ENCODE measurements at regions not wholly inside any gene's neighbourhood (a gene's known extent, or its start where the extent isn't known, plus 50 kb on each side); places are given as distances from the start of the nearest gene placed in this dataset.
"Not testable (repeated sequence)": the region's sequence is repeated elsewhere in the genome, so short reads cannot be mapped to it uniquely, and the experiment has no call there.

- H3K27ac ChIP-seq (ENCODE audit: control insufficient read depth, insufficient read depth); DNase-seq (ENCODE audit: low read depth, low spot score); H2AFZ ChIP-seq (ENCODE audit: control insufficient read depth, low read depth, low read length); RAD21 ChIA-PET (ENCODE audit: unreplicated experiment); ATAC-seq; H3K4me1 ChIP-seq (ENCODE audit: control insufficient read depth, insufficient read depth, low read length); H3K4me3 ChIP-seq; in situ Hi-C loops (cut with MboI); CTCF ChIA-PET; BruUV-seq (replicated peaks); H3K9me3 ChIP-seq (replicated peaks; ENCODE audit: control insufficient read depth, insufficient read depth, low read length); H3K36me3 ChIP-seq (ENCODE audit: control insufficient read depth in 2 of 2, insufficient read depth in 2 of 2, low read length in 1 of 2); FAIRE-seq; H3K4me2 ChIP-seq (ENCODE audit: control insufficient read depth, insufficient read depth); H4K20me1 ChIP-seq (ENCODE audit: control insufficient read depth, insufficient read depth); intact Hi-C loops (cut with micrococcal nuclease; ENCODE audit: unreplicated experiment); SMC1A ChIA-PET (ENCODE audit: uncharacterized antibody, unreplicated experiment); H3K27me3 ChIP-seq (replicated peaks in 1 of 2; ENCODE audit: control insufficient read depth in 2 of 2, insufficient read depth in 2 of 2, low read length in 1 of 2); H3K79me2 ChIP-seq (ENCODE audit: control insufficient read depth, insufficient read depth, low read length); POLR2A ChIA-PET; H3K9ac ChIP-seq (ENCODE audit: control insufficient read depth, insufficient read depth, low read length): not testable (repeated sequence)
- 57% methylated on average over 11 of the region's 19 CpGs for WGBS (ENCODE audit: insufficient coverage, insufficient replicate concordance, low lambda C conversion rate, missing lambda C conversion rate)
Measured at GRCh38 chr9:66266202-66266601, 529.3 kb downstream of the FOXD4L4 start.

DNA sequence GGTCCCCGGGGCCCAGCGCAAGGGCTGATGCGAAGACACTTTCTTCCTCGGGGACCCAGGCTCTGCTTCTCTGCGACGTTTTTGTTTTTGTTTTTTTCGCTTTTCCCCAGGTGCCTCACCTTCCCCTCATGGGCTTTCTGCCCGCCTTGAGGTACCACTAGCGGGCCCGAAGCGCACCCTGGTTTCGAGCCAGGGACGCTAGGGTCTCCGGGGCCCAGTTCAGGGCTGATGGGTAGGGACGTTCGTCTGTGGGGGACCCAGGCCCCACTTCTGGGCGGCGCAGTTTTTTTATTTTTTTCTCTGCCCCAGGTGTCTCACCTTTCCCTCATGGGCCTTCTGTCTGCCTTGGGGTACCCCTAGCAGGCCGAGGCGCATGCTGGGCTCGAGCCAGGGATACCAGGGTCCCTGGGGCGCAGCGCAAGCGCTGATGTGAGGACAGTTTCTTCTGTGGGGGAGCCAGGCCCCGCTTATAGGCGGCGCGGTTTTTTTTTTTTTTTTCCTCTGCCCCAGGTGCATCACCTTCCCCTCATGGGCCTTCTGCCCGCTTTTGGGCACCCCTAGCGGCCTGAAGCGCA, 530.0 kb downstream of the FOXD4L4 start:
- H3K79me2 ChIP-seq (ENCODE audit: control insufficient read depth, insufficient read depth, low read length); H3K9me3 ChIP-seq (replicated peaks; ENCODE audit: control insufficient read depth, insufficient read depth, low read length); H3K4me2 ChIP-seq (ENCODE audit: control insufficient read depth, insufficient read depth); SMC1A ChIA-PET (ENCODE audit: uncharacterized antibody, unreplicated experiment); H3K9ac ChIP-seq (ENCODE audit: control insufficient read depth, insufficient read depth, low read length); BruUV-seq (replicated peaks); H4K20me1 ChIP-seq (ENCODE audit: control insufficient read depth, insufficient read depth); H3K27ac ChIP-seq (ENCODE audit: control insufficient read depth, insufficient read depth); H3K36me3 ChIP-seq (ENCODE audit: control insufficient read depth in 2 of 2, insufficient read depth in 2 of 2, low read length in 1 of 2); H3K4me1 ChIP-seq (ENCODE audit: control insufficient read depth, insufficient read depth, low read length); intact Hi-C loops (cut with micrococcal nuclease; ENCODE audit: unreplicated experiment); CTCF ChIA-PET; H2AFZ ChIP-seq (ENCODE audit: control insufficient read depth, low read depth, low read length); DNase-seq (ENCODE audit: low read depth, low spot score); RAD21 ChIA-PET (ENCODE audit: unreplicated experiment); FAIRE-seq; ATAC-seq; H3K27me3 ChIP-seq (replicated peaks in 1 of 2; ENCODE audit: control insufficient read depth in 2 of 2, insufficient read depth in 2 of 2, low read length in 1 of 2); in situ Hi-C loops (cut with MboI); H3K4me3 ChIP-seq; POLR2A ChIA-PET: not testable (repeated sequence)
- WGBS (ENCODE audit: insufficient coverage, insufficient replicate concordance, low lambda C conversion rate, missing lambda C conversion rate): 71% methylated on average over 9 of the region's 31 CpGs

GRCh38 chr9:66267684-66268083, 530.7 kb downstream of the FOXD4L4 start:
- H3K4me3 ChIP-seq; CTCF ChIA-PET; H3K27me3 ChIP-seq (replicated peaks in 1 of 2; ENCODE audit: control insufficient read depth in 2 of 2, insufficient read depth in 2 of 2, low read length in 1 of 2); H3K4me2 ChIP-seq (ENCODE audit: control insufficient read depth, insufficient read depth); H3K27ac ChIP-seq (ENCODE audit: control insufficient read depth, insufficient read depth); RAD21 ChIA-PET (ENCODE audit: unreplicated experiment); in situ Hi-C loops (cut with MboI); FAIRE-seq; SMC1A ChIA-PET (ENCODE audit: uncharacterized antibody, unreplicated experiment); intact Hi-C loops (cut with micrococcal nuclease; ENCODE audit: unreplicated experiment); H3K4me1 ChIP-seq (ENCODE audit: control insufficient read depth, insufficient read depth, low read length); BruUV-seq (replicated peaks); POLR2A ChIA-PET; H4K20me1 ChIP-seq (ENCODE audit: control insufficient read depth, insufficient read depth); H3K36me3 ChIP-seq (ENCODE audit: control insufficient read depth in 2 of 2, insufficient read depth in 2 of 2, low read length in 1 of 2); DNase-seq (ENCODE audit: low read depth, low spot score); H3K9me3 ChIP-seq (replicated peaks; ENCODE audit: control insufficient read depth, insufficient read depth, low read length); H2AFZ ChIP-seq (ENCODE audit: control insufficient read depth, low read depth, low read length); H3K79me2 ChIP-seq (ENCODE audit: control insufficient read depth, insufficient read depth, low read length); ATAC-seq; H3K9ac ChIP-seq (ENCODE audit: control insufficient read depth, insufficient read depth, low read length): not testable (repeated sequence)
- 79% methylated on average over 10 of the region's 22 CpGs for WGBS (ENCODE audit: insufficient coverage, insufficient replicate concordance, low lambda C conversion rate, missing lambda C conversion rate)

- CTCF ChIA-PET; RAD21 ChIA-PET (ENCODE audit: unreplicated experiment); BruUV-seq (replicated peaks); H3K4me2 ChIP-seq (ENCODE audit: control insufficient read depth, insufficient read depth); H3K36me3 ChIP-seq (ENCODE audit: control insufficient read depth in 2 of 2, insufficient read depth in 2 of 2, low read length in 1 of 2); H3K27ac ChIP-seq (ENCODE audit: control insufficient read depth, insufficient read depth); H3K9ac ChIP-seq (ENCODE audit: control insufficient read depth, insufficient read depth, low read length); H3K79me2 ChIP-seq (ENCODE audit: control insufficient read depth, insufficient read depth, low read length); H3K27me3 ChIP-seq (replicated peaks in 1 of 2; ENCODE audit: control insufficient read depth in 2 of 2, insufficient read depth in 2 of 2, low read length in 1 of 2); H3K4me1 ChIP-seq (ENCODE audit: control insufficient read depth, insufficient read depth, low read length); H4K20me1 ChIP-seq (ENCODE audit: control insufficient read depth, insufficient read depth); in situ Hi-C loops (cut with MboI); H2AFZ ChIP-seq (ENCODE audit: control insufficient read depth, low read depth, low read length); SMC1A ChIA-PET (ENCODE audit: uncharacterized antibody, unreplicated experiment); DNase-seq (ENCODE audit: low read depth, low spot score); ATAC-seq; H3K4me3 ChIP-seq; intact Hi-C loops (cut with micrococcal nuclease; ENCODE audit: unreplicated experiment); POLR2A ChIA-PET; FAIRE-seq; H3K9me3 ChIP-seq (replicated peaks; ENCODE audit: control insufficient read depth, insufficient read depth, low read length): not testable (repeated sequence)
- WGBS (ENCODE audit: insufficient coverage, insufficient replicate concordance, low lambda C conversion rate, missing lambda C conversion rate): 35% methylated on average over 11 of the region's 26 CpGs
Measured at GRCh38 chr9:66269024-66269423, 532.1 kb downstream of the FOXD4L4 start.
